SK-N-SH (cell line): ENCODE measurements at regions not wholly inside any gene's neighbourhood (a gene's known extent, or its start where the extent isn't known, plus 50 kb on each side); places are given as distances from the start of the nearest gene placed in this dataset.
A peak's percentile ranks its signal among the peaks of the same experiment; 100 is the strongest.

Experiments
- CTCF ChIA-PET: fragments of 300-600, 350-600 bp; formaldehyde crosslinking; extraction: SDS; loops from one replicate; lab custom pipeline; 2021; lab: Yijun Ruan, JAX
- POLR2A ChIA-PET: fragments of 350-600 bp; sonication (Branson Sonifier 250); formaldehyde crosslinking; extraction: SDS; loops from one replicate; lab custom pipeline; 2020; ENCODE audit warnings: antibody characterized with exemption, inconsistent platforms; lab: Yijun Ruan, JAX
- DNase-seq: peaks from one replicate; pipeline ENCODE4 v3.0.0; 2012
- H2AFZ ChIP-seq: fragments of 200-600 bp; sonication (generic); 2 replicates; pipeline ENCODE4 v1.8.1; 2016; ENCODE audit warnings: antibody characterized with exemption, mild to moderate bottlenecking, low read depth
- H3F3A ChIP-seq: fragments of 200-600 bp; sonication (generic); replicated peaks from 2 replicates; pipeline ENCODE3; 2016; ENCODE audit warnings: antibody characterized with exemption, mild to moderate bottlenecking; ENCODE audit not compliant: insufficient read depth
- H3K27ac ChIP-seq, 2 experiments: fragments of 200-500 bp in 1 of 2; fragments of 200-600 bp in 1 of 2; sonication (Bioruptor generic) in 1 of 2; sonication (generic), shearing (Covaris generic) in 1 of 2; 2 replicates each; pipeline versions ENCODE4 v1.5.1 to v1.6.1; 2014 to 2016; ENCODE audit warnings: low read depth in 2 of 2, inconsistent platforms in 1 of 2, low read length in 1 of 2, mild to moderate bottlenecking in 1 of 2, mixed read lengths in 1 of 2
- H3K27me3 ChIP-seq: fragments of 200-600 bp; sonication (generic), shearing (Covaris generic); 2 replicates; pipeline ENCODE4 v1.6.1; 2016; ENCODE audit warnings: mixed run types; ENCODE audit not compliant: insufficient read depth
- H3K36me3 ChIP-seq, 2 experiments: fragments of 200-500 bp in 1 of 2; fragments of 200-600 bp in 1 of 2; sonication (Bioruptor generic) in 1 of 2; sonication (generic) in 1 of 2; replicated peaks in 1 of 2; 2 replicates each; pipeline versions ENCODE3 to v1.5.1; 2014 to 2016; ENCODE audit warnings: low read length in 1 of 2, mild to moderate bottlenecking in 1 of 2; ENCODE audit not compliant: insufficient read depth in 2 of 2, control insufficient read depth in 1 of 2
- H3K4me1 ChIP-seq, 2 experiments: fragments of 200-500 bp in 1 of 2; fragments of 200-600 bp in 1 of 2; sonication (Bioruptor generic) in 1 of 2; sonication (generic), shearing (Covaris generic) in 1 of 2; 2 replicates each; pipeline versions ENCODE4 v1.5.1 to v1.6.1; 2014 to 2016; ENCODE audit warnings: low read depth in 1 of 2, low read length in 1 of 2, mixed run types in 1 of 2; ENCODE audit not compliant: insufficient read depth in 2 of 2, control insufficient read depth in 1 of 2
- H3K4me2 ChIP-seq: fragments of 200-600 bp; sonication (generic), shearing (Covaris generic); 2 replicates; pipeline ENCODE4 v1.6.1; 2017; ENCODE audit warnings: mixed run types
- H3K4me3 ChIP-seq, 2 experiments: fragments of 200-500 bp in 1 of 2; fragments of 200-600 bp in 1 of 2; sonication (Bioruptor generic) in 1 of 2; sonication (generic), shearing (Covaris generic) in 1 of 2; 2 replicates each; pipeline versions ENCODE4 v1.5.1 to v1.8.1; 2014 to 2016; ENCODE audit warnings: low read depth in 2 of 2, inconsistent platforms in 1 of 2, low read length in 1 of 2, mild to moderate bottlenecking in 1 of 2, mixed read lengths in 1 of 2, moderate library complexity in 1 of 2
- H3K79me2 ChIP-seq: fragments of 200-600 bp; sonication (generic); 2 replicates; pipeline ENCODE4 v1.8.1; 2017; ENCODE audit warnings: mild to moderate bottlenecking; ENCODE audit not compliant: insufficient read depth
- H3K9ac ChIP-seq: fragments of 200-600 bp; sonication (generic); 2 replicates; pipeline ENCODE4 v1.6.1; 2017; ENCODE audit warnings: mixed run types
- H3K9me2 ChIP-seq: fragments of 200-600 bp; sonication (generic); 2 replicates; pipeline ENCODE4 v1.6.1; 2017; ENCODE audit warnings: mixed run types
- H3K9me3 ChIP-seq: fragments of 200-600 bp; sonication (generic); 2 replicates; pipeline ENCODE4 v1.6.1; 2017; ENCODE audit warnings: mixed run types, mild to moderate bottlenecking, moderate library complexity
- H4K20me1 ChIP-seq: fragments of 200-600 bp; sonication (generic); 2 replicates; pipeline ENCODE4 v1.6.1; 2017; ENCODE audit warnings: mild to moderate bottlenecking, mixed run types; ENCODE audit not compliant: insufficient read depth
- CHD2 ChIP-seq: fragments of 150-350 bp; IDR thresholded peaks from 2 replicates; pipeline ENCODE4 v1.6.1; 2018; ENCODE audit warnings: low read length; ENCODE audit not compliant: partially characterized antibody
- JUND ChIP-seq: IDR thresholded peaks from 2 replicates; pipeline ENCODE4 v1.4.0; 2012
- MEF2A ChIP-seq: IDR thresholded peaks from 2 replicates; pipeline ENCODE4 v1.4.0; 2012; ENCODE audit warnings: low read depth, borderline replicate concordance
- RAD21 ChIP-seq: IDR thresholded peaks from 2 replicates; pipeline ENCODE4 v1.6.1; 2012; ENCODE audit warnings: mild to moderate bottlenecking, low read length
- TAF1 ChIP-seq: IDR thresholded peaks from 2 replicates; pipeline ENCODE4 v1.6.1; 2012; ENCODE audit warnings: low read depth, mild to moderate bottlenecking, low read length, moderate library complexity, borderline replicate concordance
- TCF12 ChIP-seq: IDR thresholded peaks from 2 replicates; pipeline ENCODE4 v1.4.0; 2012
- WGBS: methylation state at CpG from one replicate; pipeline ENCODE4 v1.1.6; 2017; ENCODE audit warnings: low lambda C conversion rate; 5-methylcytosine and 5-hydroxymethylcytosine counted together
- TF ChIP-seq, protein P1 (sequence below): IDR thresholded peaks from 2 replicates; pipeline ENCODE4 v1.4.0; 2012; ENCODE audit warnings: low read depth, borderline replicate concordance
- TF ChIP-seq, protein P2 (sequence below): fragments of 200-600 bp; sonication (generic); IDR thresholded peaks from 2 replicates; pipeline ENCODE4 v1.6.1; 2017; ENCODE audit warnings: antibody characterized with exemption, mild to moderate bottlenecking, moderate library complexity
- TF ChIP-seq, protein P3 (sequence below): fragments of 150-350 bp; IDR thresholded peaks from 2 replicates; pipeline ENCODE4 v1.6.1; 2016; ENCODE audit warnings: mild to moderate bottlenecking, low read depth, low read length

DNA sequence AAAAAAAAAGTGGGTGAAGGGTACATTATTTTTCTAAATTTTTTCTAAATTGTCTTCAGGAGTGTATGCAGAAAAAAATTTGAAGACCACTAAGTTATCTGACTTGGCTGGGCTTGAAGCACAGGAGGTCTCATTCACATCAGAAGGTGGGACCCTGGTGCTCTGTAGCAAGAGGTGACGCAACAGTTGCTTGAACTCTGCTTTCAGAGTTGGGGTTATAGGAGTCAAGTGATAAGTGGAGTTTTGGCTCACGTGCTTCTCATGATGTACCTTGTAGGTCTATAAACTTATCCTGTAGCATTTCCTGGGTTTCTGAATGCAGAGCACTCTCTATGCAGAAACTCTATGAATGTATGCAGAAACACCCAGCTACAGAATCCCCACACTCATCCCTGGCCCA lies 58.5 kb upstream of the FOXC1 start:
- Histone ChIP-seq H4K20me1 (no peaks in the 10 kb centered on the region), H3F3A (no peaks in the 10 kb centered on the region), H3K36me3 (no peaks in the 10 kb centered on the region), H3K4me1 (no peaks in the 10 kb centered on the region)
- POLR2A ChIA-PET: no interaction called here
- TF ChIP-seq JUND (no peak), TCF12 (no peak), RAD21 (no peak), TAF1 (no peak), MEF2A (no peak), CHD2 (no peak)
- TF ChIP-seq, protein P1, sequence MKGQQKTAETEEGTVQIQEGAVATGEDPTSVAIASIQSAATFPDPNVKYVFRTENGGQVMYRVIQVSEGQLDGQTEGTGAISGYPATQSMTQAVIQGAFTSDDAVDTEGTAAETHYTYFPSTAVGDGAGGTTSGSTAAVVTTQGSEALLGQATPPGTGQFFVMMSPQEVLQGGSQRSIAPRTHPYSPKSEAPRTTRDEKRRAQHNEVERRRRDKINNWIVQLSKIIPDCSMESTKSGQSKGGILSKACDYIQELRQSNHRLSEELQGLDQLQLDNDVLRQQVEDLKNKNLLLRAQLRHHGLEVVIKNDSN: no peak
- TF ChIP-seq, protein P2, sequence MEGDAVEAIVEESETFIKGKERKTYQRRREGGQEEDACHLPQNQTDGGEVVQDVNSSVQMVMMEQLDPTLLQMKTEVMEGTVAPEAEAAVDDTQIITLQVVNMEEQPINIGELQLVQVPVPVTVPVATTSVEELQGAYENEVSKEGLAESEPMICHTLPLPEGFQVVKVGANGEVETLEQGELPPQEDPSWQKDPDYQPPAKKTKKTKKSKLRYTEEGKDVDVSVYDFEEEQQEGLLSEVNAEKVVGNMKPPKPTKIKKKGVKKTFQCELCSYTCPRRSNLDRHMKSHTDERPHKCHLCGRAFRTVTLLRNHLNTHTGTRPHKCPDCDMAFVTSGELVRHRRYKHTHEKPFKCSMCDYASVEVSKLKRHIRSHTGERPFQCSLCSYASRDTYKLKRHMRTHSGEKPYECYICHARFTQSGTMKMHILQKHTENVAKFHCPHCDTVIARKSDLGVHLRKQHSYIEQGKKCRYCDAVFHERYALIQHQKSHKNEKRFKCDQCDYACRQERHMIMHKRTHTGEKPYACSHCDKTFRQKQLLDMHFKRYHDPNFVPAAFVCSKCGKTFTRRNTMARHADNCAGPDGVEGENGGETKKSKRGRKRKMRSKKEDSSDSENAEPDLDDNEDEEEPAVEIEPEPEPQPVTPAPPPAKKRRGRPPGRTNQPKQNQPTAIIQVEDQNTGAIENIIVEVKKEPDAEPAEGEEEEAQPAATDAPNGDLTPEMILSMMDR: no peak
- TF ChIP-seq, all 33 proteins: peak for 0
- H3K4me2 ChIP-seq: no peak overlapping the region
- H3K27me3 ChIP-seq: peaks cover 33% of the 10 kb centered on the region; the same call in 1 of the 2 replicates
- no peak overlapping the region for H3K27ac ChIP-seq
- 0% methylated on average over 2 of the region's 2 CpGs for WGBS
- no peak overlapping the region for H3K4me3 ChIP-seq
- H3K9ac ChIP-seq: no peak overlapping the region
- no peaks in the 10 kb centered on the region for H3K79me2 ChIP-seq
- H2AFZ ChIP-seq: no peak overlapping the region
- DNase-seq: no peak
- H3K9me2 ChIP-seq: no peaks in the 10 kb centered on the region
- no peaks in the 10 kb centered on the region for H3K9me3 ChIP-seq
- CTCF ChIA-PET: interaction anchor here (1.2 kb wide), 1 partner anchor 23 kb away, joined by 4 read pairs; no protein-coding TSS in a partner anchor

DNA sequence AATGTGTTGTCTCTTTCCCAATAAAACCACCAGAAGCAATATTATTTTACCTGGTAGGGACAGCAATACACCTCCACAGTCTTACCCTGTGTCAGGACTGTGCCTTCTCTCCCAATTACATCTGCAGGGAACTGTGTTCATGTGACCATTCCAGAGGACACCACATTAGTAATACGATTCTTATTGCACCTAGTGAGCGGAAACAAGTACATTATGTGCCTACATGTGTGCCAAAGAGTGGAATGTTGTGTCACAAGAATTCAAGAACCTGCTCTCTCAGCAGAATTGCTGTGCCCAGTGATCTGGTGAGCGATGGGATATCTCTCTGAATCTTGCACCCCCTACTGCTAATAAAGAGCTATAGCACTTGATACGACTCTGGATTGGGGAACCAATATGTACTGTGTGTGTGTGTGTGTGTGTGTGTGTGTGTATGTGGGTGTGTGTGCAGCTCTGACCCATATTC lies 57.4 kb upstream of the FOXC1 start:
- H3K9me3 ChIP-seq: no peaks in the 10 kb centered on the region
- ChIA-PET POLR2A (no interaction called here), CTCF (interaction anchor here (1.2 to 1.4 kb wide), 2 partner anchors 9 to 24 kb away, joined by 4 read pairs; no protein-coding TSS in a partner anchor)
- H3K4me2 ChIP-seq: no peak overlapping the region
- no peak overlapping the region for H3K9ac ChIP-seq
- no peak overlapping the region for H3K4me3 ChIP-seq
- H3K36me3 ChIP-seq: no peaks in the 10 kb centered on the region
- DNase-seq: no peak
- H2AFZ ChIP-seq: no peak overlapping the region
- WGBS: 20% methylated on average over 3 of the region's 4 CpGs
- TF ChIP-seq, protein P3, sequence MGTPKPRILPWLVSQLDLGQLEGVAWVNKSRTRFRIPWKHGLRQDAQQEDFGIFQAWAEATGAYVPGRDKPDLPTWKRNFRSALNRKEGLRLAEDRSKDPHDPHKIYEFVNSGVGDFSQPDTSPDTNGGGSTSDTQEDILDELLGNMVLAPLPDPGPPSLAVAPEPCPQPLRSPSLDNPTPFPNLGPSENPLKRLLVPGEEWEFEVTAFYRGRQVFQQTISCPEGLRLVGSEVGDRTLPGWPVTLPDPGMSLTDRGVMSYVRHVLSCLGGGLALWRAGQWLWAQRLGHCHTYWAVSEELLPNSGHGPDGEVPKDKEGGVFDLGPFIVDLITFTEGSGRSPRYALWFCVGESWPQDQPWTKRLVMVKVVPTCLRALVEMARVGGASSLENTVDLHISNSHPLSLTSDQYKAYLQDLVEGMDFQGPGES: no peak
- TF ChIP-seq, protein P2: peak; percentile 32; the same call in 1 of the 2 replicates
- H3K9me2 ChIP-seq: no peaks in the 10 kb centered on the region
- H3K27me3 ChIP-seq: peaks cover 33% of the 10 kb centered on the region; the same call in 1 of the 2 replicates
- no peaks in the 10 kb centered on the region for H4K20me1 ChIP-seq
- H3F3A ChIP-seq: no peaks in the 10 kb centered on the region
- no peak overlapping the region for H3K27ac ChIP-seq
- H3K79me2 ChIP-seq: no peaks in the 10 kb centered on the region
- H3K4me1 ChIP-seq: no peaks in the 10 kb centered on the region
